GM21717 (cell line): ENCODE measurements at regions not wholly inside any gene's neighbourhood (a gene's known extent, or its start where the extent isn't known, plus 50 kb on each side); places are given as distances from the start of the nearest gene placed in this dataset.
"Not testable (repeated sequence)": the region's sequence is repeated elsewhere in the genome, so short reads cannot be mapped to it uniquely, and the experiment has no call there.

ENCODE experiments used
- ATAC-seq: cut with Tn5 transposase; IDR thresholded peaks from one replicate; pipeline ENCODE4 v1.9.1; 2021; ENCODE audit warnings: mild to moderate bottlenecking, moderate library complexity; ENCODE audit not compliant: unreplicated experiment

- no peak for ATAC-seq
Measured at GRCh38 chr2:144632809-144633208, 112.9 kb upstream of the ZEB2 start.

GRCh38 chr2:144631636-144632035, 111.7 kb upstream of the ZEB2 start:
- ATAC-seq = no peak

DNA sequence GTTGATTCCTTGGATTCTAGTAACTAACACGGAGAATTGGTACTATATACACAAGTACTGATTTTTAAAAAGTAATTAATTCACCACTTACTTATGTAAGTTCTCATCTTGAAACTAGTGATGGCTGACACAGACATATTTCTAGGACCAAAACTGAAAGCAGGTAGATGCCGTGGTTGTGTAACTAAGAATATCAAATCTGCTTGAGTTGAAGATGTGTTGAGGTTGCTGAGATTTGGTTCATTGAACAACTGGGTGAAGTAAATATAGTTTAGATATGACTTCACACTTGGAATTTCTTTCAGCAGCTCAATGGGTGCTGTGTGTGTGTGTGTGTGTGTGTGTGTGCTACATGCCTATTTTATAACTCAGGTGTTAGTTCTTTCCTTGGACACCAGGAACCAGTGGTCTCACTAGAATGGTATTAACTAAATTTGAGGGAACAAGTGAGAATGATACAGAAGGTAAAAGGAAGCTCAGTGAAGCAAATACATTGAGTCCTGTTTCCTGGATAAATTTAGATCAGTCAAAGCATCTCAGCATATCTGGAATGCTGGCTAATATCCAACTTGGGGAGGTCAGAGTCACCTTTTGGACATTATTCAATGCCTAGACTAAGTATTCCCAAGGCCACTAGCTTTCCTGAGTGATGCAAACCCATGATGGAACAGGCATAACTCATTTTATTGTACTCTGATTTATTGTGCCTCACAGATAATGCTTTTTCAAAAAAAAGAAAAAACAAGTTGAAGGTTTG, 110.7 kb upstream of the ZEB2 start:
- ATAC-seq = peak; percentile 96

DNA sequence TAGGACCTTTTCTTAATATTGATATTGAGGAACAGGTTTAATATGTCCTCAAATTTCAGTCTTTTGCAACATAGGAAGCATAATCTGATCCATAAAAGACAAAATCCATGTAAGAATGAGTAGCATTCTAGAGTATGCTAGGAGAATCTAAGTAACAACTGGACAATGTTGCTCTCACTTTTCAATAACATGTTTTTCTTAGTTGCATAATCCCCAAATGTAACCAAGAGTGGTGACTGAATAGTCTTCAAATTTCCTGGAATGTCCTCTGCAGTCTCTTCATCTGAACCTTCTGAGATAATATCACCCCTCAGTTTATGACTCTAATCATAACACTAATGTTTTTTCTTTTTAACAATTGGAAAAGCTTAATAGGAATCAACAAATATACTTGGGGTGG, 110.0 kb upstream of the ZEB2 start:
- no peak for ATAC-seq

- ATAC-seq = no peak
Measured at GRCh38 chr2:144628566-144628965, 108.6 kb upstream of the ZEB2 start.

- no peak for ATAC-seq
Measured at GRCh38 chr2:144625626-144626025, 105.7 kb upstream of the ZEB2 start.

GRCh38 chr2:144625226-144625625, 105.3 kb upstream of the ZEB2 start:
- no peak for ATAC-seq

DNA sequence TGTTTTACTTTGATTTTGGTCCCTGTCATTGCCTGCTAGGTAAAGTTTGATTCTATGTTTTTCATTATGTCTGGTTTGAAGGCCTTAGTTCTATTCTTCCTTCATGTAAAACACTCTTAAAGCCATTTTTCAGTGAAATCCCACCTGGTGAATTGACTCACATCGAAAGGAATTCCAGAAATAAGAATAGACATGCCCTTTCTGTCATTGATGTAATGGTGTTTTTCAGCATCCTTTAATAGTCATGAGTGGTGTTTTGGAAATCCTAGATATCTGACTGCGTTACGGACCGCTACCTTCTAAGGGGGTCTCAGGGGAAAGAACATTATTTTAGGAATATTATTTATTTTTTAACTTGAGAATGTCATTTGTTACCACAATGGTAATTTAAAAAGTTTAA, 104.5 kb upstream of the ZEB2 start:
- no peak for ATAC-seq

DNA sequence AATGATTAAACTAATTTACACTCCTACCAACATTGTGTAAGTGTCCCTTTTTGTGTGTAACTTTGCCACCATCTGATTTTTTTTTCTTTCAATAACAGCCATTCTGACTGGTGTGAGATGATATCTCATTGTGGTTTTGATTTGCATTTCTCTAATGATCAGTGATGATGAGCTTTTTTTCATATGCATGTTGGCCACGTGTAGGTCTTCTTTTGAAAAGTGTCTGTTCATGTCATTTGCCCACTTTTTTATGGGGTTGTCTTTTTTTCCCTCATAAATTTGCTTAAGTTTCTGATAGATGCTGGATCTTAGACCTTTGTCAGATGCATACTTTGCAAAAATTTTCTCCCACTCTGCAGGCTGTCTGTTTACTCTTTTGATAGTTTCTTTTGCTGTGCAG, 102.5 kb upstream of the ZEB2 start:
- ATAC-seq = not testable (repeated sequence)

DNA sequence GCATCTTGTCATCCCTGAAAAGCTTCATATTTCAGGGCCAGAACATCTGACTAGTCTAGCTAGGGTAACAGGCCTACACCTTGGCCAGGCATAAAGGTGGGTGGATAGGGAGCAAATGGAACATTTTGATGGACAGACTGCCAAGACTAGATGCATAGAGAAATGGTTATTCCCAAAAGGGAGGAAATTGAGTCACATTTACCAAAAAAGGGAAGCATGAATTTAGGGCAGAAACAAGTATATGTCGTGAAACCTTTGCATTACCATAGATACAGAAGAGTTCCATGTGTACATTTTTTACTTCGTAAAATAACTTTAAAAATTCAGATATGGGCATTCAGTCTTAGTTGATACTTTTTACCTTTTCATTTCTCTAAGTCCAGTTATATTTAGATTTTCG, 101.3 kb upstream of the ZEB2 start:
- no peak for ATAC-seq

- ATAC-seq = no peak
Measured at GRCh38 chr2:144619760-144620159, 99.8 kb upstream of the ZEB2 start.

DNA sequence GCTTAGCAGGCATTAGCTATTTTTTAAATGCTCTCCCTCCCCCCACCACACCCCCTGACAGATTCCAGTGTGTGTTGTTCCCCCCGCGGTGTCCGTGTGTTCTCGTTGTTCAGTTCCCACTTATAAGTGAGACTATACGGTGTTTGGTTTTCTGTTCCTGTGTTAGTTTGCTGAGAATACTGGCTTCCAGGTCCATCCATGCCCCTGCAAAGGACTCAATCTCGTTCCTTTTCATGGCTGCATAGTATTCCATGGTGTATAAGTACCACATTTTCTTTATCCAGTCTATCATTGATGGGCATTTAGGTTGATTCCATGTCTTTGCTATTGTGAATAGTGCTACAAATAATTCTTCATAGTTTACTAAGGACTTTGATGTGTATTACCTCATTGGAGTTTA, 97.3 kb upstream of the ZEB2 start:
- not testable (repeated sequence) for ATAC-seq

- ATAC-seq = no peak
Measured at GRCh38 chr2:144615866-144616565, 96.1 kb upstream of the ZEB2 start.

GRCh38 chr2:144607891-144608521, 88.1 kb upstream of the ZEB2 start:
- ATAC-seq = peak; percentile 68

GRCh38 chr2:144607099-144607498, 87.2 kb upstream of the ZEB2 start:
- no peak for ATAC-seq

- ATAC-seq = no peak
Measured at GRCh38 chr2:144606466-144607095, 86.7 kb upstream of the ZEB2 start.

DNA sequence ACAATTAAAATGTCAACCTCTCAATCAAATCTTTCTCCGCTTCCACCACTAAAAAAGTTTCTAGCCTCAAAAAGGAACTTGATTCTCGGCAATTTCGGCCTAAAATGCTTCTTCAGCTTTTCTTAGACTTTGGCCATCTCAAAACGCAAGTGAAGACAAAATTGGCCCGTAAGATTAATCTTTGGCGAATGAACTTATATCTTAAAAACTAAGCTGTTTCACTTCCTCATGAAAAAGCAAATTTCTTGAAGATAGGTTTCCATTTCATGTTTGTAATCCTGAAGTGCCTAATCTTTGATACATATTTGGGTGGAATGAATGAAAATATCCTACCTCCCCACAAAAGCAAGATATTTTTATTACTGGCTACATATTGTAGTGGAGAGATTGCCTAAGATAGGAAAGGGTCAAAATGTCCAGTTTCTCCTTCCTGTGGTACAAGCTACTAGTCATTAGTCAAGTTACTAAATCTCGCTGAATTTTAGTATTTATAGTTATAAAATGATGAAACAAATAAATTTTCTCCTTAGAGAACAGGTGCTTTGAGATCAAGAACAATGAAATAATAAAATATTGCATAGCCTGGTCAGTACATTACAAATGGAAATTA, 85.4 kb upstream of the ZEB2 start:
- no peak for ATAC-seq

- ATAC-seq = no peak
Measured at GRCh38 chr2:144603334-144603733, 83.4 kb upstream of the ZEB2 start.

GRCh38 chr2:144598906-144599305, 79.0 kb upstream of the ZEB2 start:
- ATAC-seq = no peak

GRCh38 chr2:144597894-144598593, 78.1 kb upstream of the ZEB2 start:
- no peak for ATAC-seq

GRCh38 chr2:144597388-144597787, 77.5 kb upstream of the ZEB2 start:
- no peak for ATAC-seq
